ENCODE measurements at regions not wholly inside any gene's neighbourhood (a gene's known extent, or its start where the extent isn't known, plus 50 kb on each side); places are given as distances from the start of the nearest gene placed in this dataset.

DNA sequence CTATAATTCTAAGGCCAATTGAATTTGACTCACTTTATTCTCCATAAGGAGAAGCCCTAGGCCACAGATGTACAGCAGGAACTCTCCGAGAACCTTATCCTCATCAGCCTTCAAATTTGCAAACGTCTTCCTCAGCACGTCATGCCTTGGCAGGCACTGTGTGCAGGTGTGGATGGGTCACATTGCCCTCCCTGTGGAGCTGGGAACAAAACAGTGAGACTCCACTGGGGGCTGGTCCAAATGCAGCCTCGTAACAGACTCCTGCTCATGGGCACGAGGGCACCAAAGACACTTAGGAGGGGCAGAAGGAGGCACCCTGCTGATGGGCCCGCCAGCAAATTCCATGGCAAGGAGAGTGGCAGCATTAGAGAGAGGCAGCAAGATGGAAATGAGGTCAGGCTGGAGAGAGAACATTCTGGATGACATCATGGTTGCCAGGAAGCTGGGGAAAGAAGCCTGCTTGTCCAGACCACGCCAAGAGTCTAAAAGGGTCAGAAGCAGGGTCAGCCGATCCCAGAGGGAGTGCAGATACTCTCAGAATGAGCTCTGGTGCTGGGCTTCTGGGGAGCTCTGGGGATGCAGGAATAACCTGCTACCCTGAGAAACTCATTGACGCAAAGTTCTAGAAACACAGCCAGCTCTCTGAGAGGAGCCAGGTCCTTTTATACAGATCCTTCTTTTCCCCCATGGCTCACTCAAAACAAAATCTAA lies 242.2 kb downstream of the B3GLCT start:
- Histone ChIP-seq H3K4me1 (ENCODE audit: insufficient read depth, insufficient read length) (no peaks in the 10 kb centered on the region), H3K36me3 (ENCODE audit: insufficient read depth, insufficient read length, low read length) (no peaks in the 10 kb centered on the region), H3K9ac (ENCODE audit: insufficient read length, low read depth) (no peak overlapping the region), H3K4me3 (ENCODE audit: insufficient read length, low read depth) (no peak overlapping the region), H3K9me3 (ENCODE audit: insufficient read depth, low read length) (no peaks in the 10 kb centered on the region; the same call in 1 of the 2 replicates), H3K27me3 (ENCODE audit: insufficient read depth, insufficient read length) (no peaks in the 10 kb centered on the region)
- no peak for DNase-seq (ENCODE audit: low read depth, low spot score)
- TF ChIP-seq ZNF274 (IDR thresholded peaks at IDR 0.05; ENCODE audit: low read depth, low read length) (no peak), YY1 (IDR thresholded peaks at IDR 0.05; ENCODE audit: insufficient read depth, insufficient read length) (no peak), SUZ12 (IDR thresholded peaks at IDR 0.05; ENCODE audit: extremely low read depth, insufficient read depth, insufficient read length) (no peak)

DNA sequence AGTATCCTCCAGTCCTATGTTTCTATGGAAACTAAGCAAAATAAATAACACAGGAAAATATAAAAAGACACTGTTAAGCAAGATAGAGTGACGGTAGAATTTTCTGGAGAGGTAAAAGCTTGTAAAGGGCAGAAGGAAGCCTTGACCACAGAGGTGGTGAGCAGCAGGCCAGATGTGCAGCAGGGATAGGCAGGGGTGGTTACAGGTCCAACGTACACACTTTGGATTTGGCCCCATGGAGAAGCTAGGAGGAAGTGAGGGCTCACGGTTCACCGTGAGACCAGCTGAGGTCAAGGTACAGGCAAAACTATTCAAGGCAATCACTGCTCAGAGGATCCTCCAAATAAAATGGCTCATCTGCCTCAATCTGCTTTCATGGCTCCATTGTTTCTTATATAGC lies 242.8 kb downstream of the B3GLCT start:
- Histone ChIP-seq H3K9me3 (ENCODE audit: insufficient read depth, low read length) (no peaks in the 10 kb centered on the region; the same call in 1 of the 2 replicates), H3K36me3 (ENCODE audit: insufficient read depth, insufficient read length, low read length) (no peaks in the 10 kb centered on the region), H3K4me1 (ENCODE audit: insufficient read depth, insufficient read length) (no peaks in the 10 kb centered on the region), H3K4me3 (ENCODE audit: insufficient read length, low read depth) (no peak overlapping the region), H3K9ac (ENCODE audit: insufficient read length, low read depth) (no peak overlapping the region), H3K27me3 (ENCODE audit: insufficient read depth, insufficient read length) (no peaks in the 10 kb centered on the region)
- TF ChIP-seq ZNF274 (IDR thresholded peaks at IDR 0.05; ENCODE audit: low read depth, low read length), result no peak
- no peak for TF ChIP-seq SUZ12 (IDR thresholded peaks at IDR 0.05; ENCODE audit: extremely low read depth, insufficient read depth, insufficient read length)
- TF ChIP-seq YY1 (IDR thresholded peaks at IDR 0.05; ENCODE audit: insufficient read depth, insufficient read length), result no peak
- DNase-seq (ENCODE audit: low read depth, low spot score), result no peak

DNA sequence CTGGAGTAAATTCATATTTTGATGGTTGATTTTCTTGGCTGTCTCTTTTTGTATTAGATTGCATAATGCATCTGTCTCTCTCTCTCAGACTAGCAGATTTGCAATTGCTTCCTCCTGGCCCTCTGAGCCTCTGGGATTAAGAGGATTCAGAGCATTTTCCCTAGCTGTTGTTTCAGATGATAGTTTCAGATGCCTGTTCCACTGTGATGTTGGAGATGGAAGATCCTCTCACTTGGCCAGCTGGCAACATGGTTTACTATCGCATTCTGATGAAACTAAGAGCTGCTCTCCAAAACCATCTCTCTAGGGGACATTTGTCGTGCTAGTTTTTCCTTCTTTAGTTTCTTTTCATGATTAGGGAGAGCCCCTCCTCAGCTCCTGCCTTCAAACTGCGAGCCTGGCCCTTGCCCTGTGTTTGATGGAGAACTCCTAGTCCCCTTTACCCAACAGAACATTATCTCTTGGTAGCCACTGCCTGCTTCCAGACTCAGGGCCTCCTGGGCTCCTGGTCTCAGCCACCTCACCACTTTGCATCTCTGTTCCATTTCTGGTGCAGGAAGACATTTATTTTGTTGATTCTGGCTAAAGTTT lies 244.6 kb downstream of the B3GLCT start:
- TF ChIP-seq SUZ12 (IDR thresholded peaks at IDR 0.05; ENCODE audit: extremely low read depth, insufficient read depth, insufficient read length) (no peak), YY1 (IDR thresholded peaks at IDR 0.05; ENCODE audit: insufficient read depth, insufficient read length) (no peak), ZNF274 (IDR thresholded peaks at IDR 0.05; ENCODE audit: low read depth, low read length) (no peak)
- H3K27me3 ChIP-seq (ENCODE audit: insufficient read depth, insufficient read length), result no peaks in the 10 kb centered on the region

DNA sequence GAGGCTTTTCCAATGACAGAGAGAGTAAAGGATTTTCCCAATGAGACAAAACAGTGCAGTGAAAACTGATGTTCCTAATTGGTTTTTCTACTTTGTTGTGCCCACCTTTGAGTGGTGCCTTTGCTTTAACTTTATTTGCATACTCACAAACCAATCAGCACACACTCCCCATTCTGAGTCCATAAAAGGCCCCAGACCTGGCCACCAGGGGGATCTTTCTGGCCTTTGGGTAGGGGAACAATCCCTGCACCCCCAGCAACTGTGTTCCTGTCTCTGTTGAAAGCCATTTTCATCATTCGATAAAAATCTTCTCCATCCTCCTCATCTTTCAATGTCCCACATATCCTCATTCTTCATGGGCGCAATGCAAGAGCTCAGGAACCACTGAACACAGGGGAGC lies 252.8 kb downstream of the B3GLCT start:
- Histone ChIP-seq H3K4me1 (ENCODE audit: insufficient read depth, insufficient read length) (no peaks in the 10 kb centered on the region), H3K27me3 (ENCODE audit: insufficient read depth, insufficient read length) (no peaks in the 10 kb centered on the region), H3K4me3 (ENCODE audit: insufficient read length, low read depth) (no peak overlapping the region), H3K9me3 (ENCODE audit: insufficient read depth, low read length) (no peaks in the 10 kb centered on the region), H3K36me3 (ENCODE audit: insufficient read depth, insufficient read length, low read length) (no peaks in the 10 kb centered on the region), H3K9ac (ENCODE audit: insufficient read length, low read depth) (no peak overlapping the region)
- no peak for DNase-seq (ENCODE audit: low read depth, low spot score)
- TF ChIP-seq SUZ12 (IDR thresholded peaks at IDR 0.05; ENCODE audit: extremely low read depth, insufficient read depth, insufficient read length) (no peak), ZNF274 (IDR thresholded peaks at IDR 0.05; ENCODE audit: low read depth, low read length) (no peak), YY1 (IDR thresholded peaks at IDR 0.05; ENCODE audit: insufficient read depth, insufficient read length) (no peak)

More for the DNA sequence above, 244.6 kb downstream of the B3GLCT start:
- H3K9me3 ChIP-seq (ENCODE audit: insufficient read depth, low read length), result no peaks in the 10 kb centered on the region; the same call in 1 of the 2 replicates
- no peaks in the 10 kb centered on the region for H3K4me1 ChIP-seq (ENCODE audit: insufficient read depth, insufficient read length)
- no peaks in the 10 kb centered on the region for H3K36me3 ChIP-seq (ENCODE audit: insufficient read depth, insufficient read length, low read length)
- no peak overlapping the region for H3K9ac ChIP-seq (ENCODE audit: insufficient read length, low read depth)
- no peak overlapping the region for H3K4me3 ChIP-seq (ENCODE audit: insufficient read length, low read depth)
- no peak for DNase-seq (ENCODE audit: low read depth, low spot score)

DNA sequence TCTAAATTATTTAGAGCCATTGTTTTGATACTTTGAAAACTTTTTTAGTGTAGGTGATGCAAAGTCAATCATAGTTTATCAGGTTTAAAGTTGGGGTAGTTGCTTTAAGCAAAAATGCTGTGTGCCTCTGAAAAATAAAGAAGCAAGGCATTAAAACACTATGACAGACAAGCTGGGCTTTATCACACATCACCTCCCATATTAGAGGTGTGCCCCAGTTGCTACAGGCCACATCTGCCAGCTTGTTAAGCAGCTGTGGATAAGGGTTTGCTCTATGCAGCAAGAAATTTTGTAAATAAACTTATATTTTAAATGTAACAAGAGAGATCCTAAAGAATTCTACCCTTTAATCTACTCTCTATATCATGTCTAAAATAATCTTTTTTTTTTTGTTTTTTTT lies 255.8 kb downstream of the B3GLCT start:
- no peaks in the 10 kb centered on the region for H3K27me3 ChIP-seq (ENCODE audit: insufficient read depth, insufficient read length)
- TF ChIP-seq YY1 (IDR thresholded peaks at IDR 0.05; ENCODE audit: insufficient read depth, insufficient read length), result no peak
- TF ChIP-seq ZNF274 (IDR thresholded peaks at IDR 0.05; ENCODE audit: low read depth, low read length), result no peak
- no peak for TF ChIP-seq SUZ12 (IDR thresholded peaks at IDR 0.05; ENCODE audit: extremely low read depth, insufficient read depth, insufficient read length)
- no peaks in the 10 kb centered on the region for H3K4me1 ChIP-seq (ENCODE audit: insufficient read depth, insufficient read length)
- H3K4me3 ChIP-seq (ENCODE audit: insufficient read length, low read depth), result no peak overlapping the region
- no peaks in the 10 kb centered on the region for H3K36me3 ChIP-seq (ENCODE audit: insufficient read depth, insufficient read length, low read length)
- DNase-seq (ENCODE audit: low read depth, low spot score), result no peak
- H3K9ac ChIP-seq (ENCODE audit: insufficient read length, low read depth), result no peak overlapping the region
- no peaks in the 10 kb centered on the region for H3K9me3 ChIP-seq (ENCODE audit: insufficient read depth, low read length)

DNA sequence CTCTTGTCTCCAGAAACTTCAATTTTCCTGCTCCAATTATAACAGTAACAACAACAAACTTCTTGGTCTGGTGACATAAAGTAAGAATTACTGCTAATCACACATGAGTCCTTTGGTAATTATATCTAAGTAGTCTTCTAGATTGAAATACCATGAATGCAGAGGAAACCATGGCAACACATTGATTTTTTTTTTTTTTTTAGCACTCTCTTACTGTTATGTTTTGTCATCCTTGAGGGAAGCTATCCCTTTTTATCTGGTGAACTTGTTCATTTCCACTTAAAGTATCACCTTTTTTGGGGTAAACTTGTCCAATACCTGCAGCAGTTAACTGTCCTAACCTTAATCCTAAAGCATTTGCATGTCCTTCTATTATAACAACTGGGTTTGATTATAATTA lies 256.3 kb downstream of the B3GLCT start:
- TF ChIP-seq SUZ12 (IDR thresholded peaks at IDR 0.05; ENCODE audit: extremely low read depth, insufficient read depth, insufficient read length), result no peak
- no peak for TF ChIP-seq ZNF274 (IDR thresholded peaks at IDR 0.05; ENCODE audit: low read depth, low read length)
- Histone ChIP-seq H3K27me3 (ENCODE audit: insufficient read depth, insufficient read length) (no peaks in the 10 kb centered on the region), H3K9me3 (ENCODE audit: insufficient read depth, low read length) (no peaks in the 10 kb centered on the region), H3K4me1 (ENCODE audit: insufficient read depth, insufficient read length) (no peaks in the 10 kb centered on the region), H3K9ac (ENCODE audit: insufficient read length, low read depth) (no peak overlapping the region), H3K36me3 (ENCODE audit: insufficient read depth, insufficient read length, low read length) (no peaks in the 10 kb centered on the region), H3K4me3 (ENCODE audit: insufficient read length, low read depth) (no peak overlapping the region)
- DNase-seq (ENCODE audit: low read depth, low spot score), result no peak

DNA sequence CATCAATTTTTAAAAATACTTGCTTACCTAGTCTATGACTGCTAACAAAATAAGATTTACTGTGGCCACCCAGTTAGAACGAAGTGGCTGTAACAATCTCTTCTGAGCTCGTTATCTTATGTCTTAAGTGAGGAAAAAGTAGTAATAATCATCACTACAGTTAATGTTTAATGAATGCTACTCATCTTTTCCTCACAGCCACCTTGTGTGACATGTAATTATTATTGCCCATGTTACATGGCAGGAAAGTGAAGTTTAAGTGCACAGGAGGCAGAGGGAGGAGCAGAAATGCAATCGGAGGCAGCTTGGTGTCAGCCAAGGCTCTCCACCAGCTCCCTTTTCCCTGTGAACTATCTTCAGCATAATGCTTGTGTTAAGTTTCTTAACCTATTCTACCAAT lies 260.3 kb downstream of the B3GLCT start:
- Histone ChIP-seq H3K9ac (ENCODE audit: insufficient read length, low read depth) (no peak overlapping the region), H3K36me3 (ENCODE audit: insufficient read depth, insufficient read length, low read length) (no peaks in the 10 kb centered on the region), H3K27me3 (ENCODE audit: insufficient read depth, insufficient read length) (no peaks in the 10 kb centered on the region), H3K9me3 (ENCODE audit: insufficient read depth, low read length) (no peaks in the 10 kb centered on the region), H3K4me3 (ENCODE audit: insufficient read length, low read depth) (no peak overlapping the region), H3K4me1 (ENCODE audit: insufficient read depth, insufficient read length) (no peaks in the 10 kb centered on the region)
- TF ChIP-seq YY1 (IDR thresholded peaks at IDR 0.05; ENCODE audit: insufficient read depth, insufficient read length) (no peak), ZNF274 (IDR thresholded peaks at IDR 0.05; ENCODE audit: low read depth, low read length) (no peak), SUZ12 (IDR thresholded peaks at IDR 0.05; ENCODE audit: extremely low read depth, insufficient read depth, insufficient read length) (no peak)
- no peak for DNase-seq (ENCODE audit: low read depth, low spot score)
